Skeletal muscle tissue (tissue), 3 donors: ENCODE measurements at regions not wholly inside any gene's neighbourhood (a gene's known extent, or its start where the extent isn't known, plus 50 kb on each side); places are given as distances from the start of the nearest gene placed in this dataset.

Experiments
- H3K27ac ChIP-seq: one replicate; pipeline ENCODE4 v1.7.0; 2013; ENCODE audit warnings: mild to moderate bottlenecking, low read depth, low read length, inconsistent platforms
- H3K27me3 ChIP-seq, 3 donors: one replicate each; pipeline ENCODE4 v1.7.0; 2013; ENCODE audit warnings: low read length in 3 of 3; ENCODE audit not compliant: control insufficient read depth in 3 of 3, insufficient read depth in 3 of 3
- H3K36me3 ChIP-seq, 3 donors: one replicate each; pipeline ENCODE4 v1.7.0; 2013; ENCODE audit warnings: low read length in 3 of 3; ENCODE audit not compliant: control insufficient read depth in 3 of 3, insufficient read depth in 3 of 3
- H3K4me1 ChIP-seq, 3 donors: one replicate each; pipeline ENCODE4 v1.7.0; 2013; ENCODE audit warnings: low read length in 3 of 3, mild to moderate bottlenecking in 3 of 3; ENCODE audit not compliant: control insufficient read depth in 3 of 3, insufficient read depth in 3 of 3
- H3K4me3 ChIP-seq, 3 donors: one replicate each; pipeline ENCODE4 v1.7.0; 2013; ENCODE audit warnings: low read length in 3 of 3
- H3K9ac ChIP-seq, 3 donors: one replicate each; pipeline ENCODE4 v1.7.0; 2013; ENCODE audit warnings: low read length in 3 of 3, mild to moderate bottlenecking in 3 of 3, moderate library complexity in 2 of 3, low read depth in 1 of 3
- H3K9me3 ChIP-seq, 3 donors: one replicate each; pipeline ENCODE4 v1.7.0; 2013; ENCODE audit warnings: low read length in 3 of 3; ENCODE audit not compliant: control insufficient read depth in 3 of 3
- donor health status: Osteomylitis.

DNA sequence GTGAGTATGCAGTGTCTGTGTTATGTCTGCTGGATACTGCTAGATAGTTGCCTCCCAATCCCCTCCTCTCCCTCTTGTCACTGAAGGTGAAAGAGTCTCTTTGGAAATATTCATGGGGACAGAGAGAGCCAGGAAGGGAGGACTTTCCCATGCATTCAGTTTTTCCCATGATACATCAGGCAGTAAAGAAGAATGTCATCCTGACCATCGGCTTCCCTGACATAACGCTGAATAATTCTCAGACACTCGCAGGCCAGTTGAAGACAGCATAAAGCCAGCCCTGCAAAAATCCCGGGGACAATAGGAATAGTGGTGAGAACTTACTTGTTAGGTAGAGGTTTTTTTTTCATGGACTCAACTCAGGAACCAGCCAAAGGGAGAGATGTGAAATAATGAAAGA is 58.1 kb downstream of the KLF4 start:
- Histone ChIP-seq H3K27me3 (no peaks in the 10 kb centered on the region), H3K4me3 (no peak overlapping the region), H3K9ac (no peak overlapping the region), H3K4me1 (no peaks in the 10 kb centered on the region), H3K27ac (no peak overlapping the region), H3K36me3 (no peaks in the 10 kb centered on the region), H3K9me3 (no peaks in the 10 kb centered on the region)

DNA sequence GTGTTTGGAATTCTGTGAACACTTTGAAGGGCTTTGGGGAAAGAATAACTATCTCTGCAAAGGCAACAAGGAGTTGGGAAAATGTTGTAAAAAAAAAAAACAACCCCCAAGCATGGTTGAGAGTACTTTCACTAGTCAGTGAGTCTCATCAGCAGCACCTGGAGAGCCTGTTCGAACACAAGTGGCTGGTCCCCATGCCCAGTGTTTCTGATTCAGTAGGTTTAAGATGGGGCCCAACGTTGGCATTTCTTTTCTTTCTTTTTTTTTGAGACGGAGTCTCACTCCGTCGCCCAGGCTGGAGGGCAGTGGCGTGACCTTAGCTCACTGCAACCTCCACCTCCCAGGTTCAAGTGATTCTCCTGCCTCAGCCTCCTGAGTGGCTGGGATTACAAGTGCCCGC is 59.5 kb downstream of the KLF4 start:
- Histone ChIP-seq H3K4me1 (peaks cover 0 to 6% (median 1%) of the 10 kb centered on the region in 3 donors), H3K36me3 (no peaks in the 10 kb centered on the region), H3K9ac (no peak overlapping the region), H3K27me3 (no peaks in the 10 kb centered on the region), H3K4me3 (no peak overlapping the region), H3K9me3 (no peaks in the 10 kb centered on the region), H3K27ac (no peak overlapping the region)

DNA sequence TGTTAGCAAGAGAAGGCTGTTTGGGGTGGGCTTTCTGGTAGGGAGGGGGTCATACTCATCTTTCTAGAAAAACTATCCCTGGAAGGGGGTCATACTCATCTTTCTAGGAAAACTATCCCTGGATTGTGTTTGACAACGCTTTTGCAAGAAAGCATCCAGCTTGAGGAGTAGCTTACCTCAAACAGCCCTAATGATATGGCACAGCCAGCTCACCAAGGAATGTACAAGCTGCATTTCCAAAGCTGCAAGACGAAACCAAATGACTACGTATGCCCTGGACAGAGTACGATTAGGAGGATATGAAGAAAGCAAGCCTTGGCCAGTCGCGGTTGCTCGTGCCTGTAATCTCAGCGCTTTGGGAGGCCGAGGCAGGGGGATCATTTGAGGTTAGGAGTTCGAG is 63.4 kb downstream of the KLF4 start:
- Histone ChIP-seq H3K9ac (no peak overlapping the region), H3K9me3 (no peaks in the 10 kb centered on the region), H3K27me3 (no peaks in the 10 kb centered on the region), H3K27ac (no peak overlapping the region), H3K36me3 (no peaks in the 10 kb centered on the region), H3K4me3 (no peak overlapping the region), H3K4me1 (peaks cover 4 to 10% (median 6%) of the 10 kb centered on the region in 3 donors)

DNA sequence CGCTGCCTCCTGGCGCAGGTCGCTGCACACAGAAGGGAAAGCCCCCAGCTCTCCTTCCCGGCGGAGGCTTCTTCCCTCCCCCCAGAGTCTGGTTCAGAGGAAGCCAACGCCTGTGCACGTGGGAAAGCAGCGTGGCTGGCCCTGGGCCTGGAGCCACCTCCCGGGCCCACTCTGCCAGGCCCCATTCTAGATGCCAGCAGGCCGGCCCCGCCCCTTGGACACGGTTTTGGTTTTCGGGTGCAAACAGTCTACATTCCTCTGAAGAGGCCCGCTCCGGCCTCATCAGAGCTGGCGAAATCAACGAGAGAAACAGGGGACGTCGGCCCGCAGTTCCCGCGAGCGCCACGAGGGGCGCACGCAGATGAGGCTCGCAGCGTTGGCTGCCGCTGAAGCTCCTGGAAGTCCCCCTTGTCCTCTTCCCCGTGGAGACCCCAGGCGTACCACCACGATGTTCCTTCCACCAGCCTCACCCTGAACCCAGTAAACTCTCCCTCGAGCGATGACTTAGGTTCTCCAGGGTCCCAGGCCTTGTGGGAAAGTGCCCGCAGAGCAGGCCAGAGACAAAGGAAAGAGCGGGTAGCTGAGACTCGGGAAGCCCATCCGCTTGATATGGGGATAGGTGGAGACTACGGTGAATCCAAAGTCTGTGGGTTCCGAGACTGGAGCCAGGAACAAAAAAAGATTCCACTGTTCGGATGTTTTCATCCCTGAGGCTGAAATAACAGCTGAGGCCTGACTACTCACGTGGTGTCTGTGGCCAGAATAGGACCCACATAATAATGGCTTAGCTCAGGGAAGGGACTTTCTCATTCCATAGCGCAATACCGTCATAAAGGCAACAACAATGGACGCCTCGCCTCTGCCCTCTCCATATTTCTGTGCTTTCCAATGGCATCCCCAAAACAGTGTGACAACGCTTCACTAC is 64.2 kb downstream of the KLF4 start:
- H3K36me3 ChIP-seq: no peaks in the 10 kb centered on the region
- H3K27me3 ChIP-seq: no peaks in the 10 kb centered on the region
- H3K4me3 ChIP-seq: peak overlapping the region; percentile 49 to 54 (median 54)
- no peaks in the 10 kb centered on the region for H3K9me3 ChIP-seq
- no peak overlapping the region for H3K27ac ChIP-seq
- peak overlapping the region in 1 of 3 donors; percentile 57 for H3K9ac ChIP-seq
- H3K4me1 ChIP-seq: peaks cover 4 to 10% (median 6%) of the 10 kb centered on the region in 3 donors

DNA sequence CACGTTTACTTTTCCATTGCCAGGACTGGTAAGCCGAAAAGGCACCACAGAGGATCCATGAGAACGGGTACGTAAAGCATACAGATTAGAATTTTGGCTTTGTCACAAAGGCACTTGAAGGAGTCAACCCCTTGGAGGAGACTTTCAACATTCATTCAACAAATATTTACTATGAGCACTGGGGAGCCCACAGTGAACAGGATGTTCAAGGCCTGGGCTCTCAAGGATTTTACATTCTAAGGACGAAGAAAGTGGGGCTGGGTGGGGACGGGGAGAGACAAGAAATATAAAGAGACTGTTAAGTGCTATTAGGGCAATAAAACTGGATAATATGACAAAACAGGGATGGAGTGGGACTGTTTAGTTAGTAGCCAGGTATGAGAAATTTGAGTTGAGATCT is 66.0 kb downstream of the KLF4 start:
- no peaks in the 10 kb centered on the region for H3K9me3 ChIP-seq
- H3K27ac ChIP-seq: no peak overlapping the region
- H3K4me1 ChIP-seq: peaks cover 4 to 10% (median 6%) of the 10 kb centered on the region in 3 donors
- no peaks in the 10 kb centered on the region for H3K36me3 ChIP-seq
- H3K9ac ChIP-seq: no peak overlapping the region
- no peak overlapping the region for H3K4me3 ChIP-seq
- no peaks in the 10 kb centered on the region for H3K27me3 ChIP-seq

DNA sequence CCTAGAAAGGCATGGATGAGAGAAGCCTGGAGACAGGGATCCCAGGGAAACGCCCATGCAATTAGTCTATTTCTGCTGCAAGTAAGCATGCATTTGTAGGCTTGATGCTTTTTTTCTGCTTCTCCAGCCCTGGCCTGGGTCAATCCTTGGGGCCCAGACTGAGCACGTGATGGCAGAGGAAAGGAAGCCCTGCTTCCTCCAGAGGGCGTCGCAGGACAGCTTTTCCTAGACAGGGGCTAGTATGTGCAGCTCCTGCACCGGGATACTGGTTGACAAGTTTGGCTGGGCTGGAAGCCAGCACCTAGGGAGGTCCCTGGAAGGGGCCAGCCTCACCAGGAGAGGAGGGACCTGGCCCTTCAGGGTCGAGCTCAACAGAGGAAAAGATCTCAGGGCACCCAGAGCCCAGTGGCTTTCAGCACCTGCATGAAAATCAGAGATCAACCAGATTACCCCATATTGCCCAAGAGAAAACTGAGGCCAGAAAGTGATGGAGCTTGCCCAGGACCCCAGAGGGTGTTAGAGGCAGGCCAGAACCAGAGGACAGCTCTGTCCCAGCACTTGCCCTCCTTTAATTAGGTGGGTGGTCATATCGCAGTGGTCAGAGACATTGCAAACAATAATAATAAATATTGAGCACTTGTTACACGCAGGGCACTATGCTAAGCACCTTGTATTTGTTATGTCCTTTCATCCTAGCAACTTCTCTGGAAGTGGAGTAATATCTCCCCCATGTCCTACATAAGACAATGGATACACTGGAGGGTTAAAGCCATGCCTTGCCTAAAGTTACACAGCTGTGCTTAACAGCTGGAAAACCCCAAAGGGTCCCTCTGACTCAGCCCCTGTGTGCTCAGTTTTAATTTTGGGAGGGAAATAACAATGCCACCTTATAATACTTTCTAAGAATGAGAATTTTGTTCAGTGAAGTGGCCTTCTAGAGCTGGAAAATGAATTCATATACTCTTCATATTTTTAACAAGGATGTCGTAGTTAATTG is 67.1 kb downstream of the KLF4 start:
- H3K27me3 ChIP-seq: no peaks in the 10 kb centered on the region
- no peak overlapping the region for H3K4me3 ChIP-seq
- H3K9me3 ChIP-seq: no peaks in the 10 kb centered on the region
- H3K27ac ChIP-seq: no peak overlapping the region
- no peak overlapping the region for H3K9ac ChIP-seq
- H3K4me1 ChIP-seq: peaks cover 4 to 10% (median 6%) of the 10 kb centered on the region in 3 donors
- no peaks in the 10 kb centered on the region for H3K36me3 ChIP-seq

DNA sequence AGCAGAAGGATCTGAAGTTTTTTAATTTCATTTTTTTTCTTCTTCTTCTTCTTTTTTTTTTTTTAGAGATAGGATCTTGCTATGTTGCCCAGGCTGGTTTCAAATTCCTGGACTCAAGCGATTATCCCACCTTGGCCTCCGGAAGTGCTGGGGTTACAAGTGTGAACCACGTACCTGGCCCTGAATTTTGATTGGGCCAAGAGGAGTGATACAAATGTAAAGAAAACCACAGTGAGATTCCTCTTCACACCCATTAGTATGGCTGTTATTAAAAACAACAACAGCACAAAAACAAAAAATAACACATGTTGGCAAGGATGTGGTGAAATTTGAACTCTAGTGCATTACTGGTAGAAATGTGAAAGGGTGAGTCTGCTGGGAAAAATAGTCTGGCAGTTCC is 79.1 kb downstream of the KLF4 start:
- H3K36me3 ChIP-seq: no peaks in the 10 kb centered on the region
- H3K4me3 ChIP-seq: no peak overlapping the region
- H3K9me3 ChIP-seq: no peaks in the 10 kb centered on the region
- no peak overlapping the region for H3K9ac ChIP-seq
- no peak overlapping the region for H3K27ac ChIP-seq
- no peaks in the 10 kb centered on the region for H3K4me1 ChIP-seq
- peaks cover 0 to 3% (median 0%) of the 10 kb centered on the region in 3 donors for H3K27me3 ChIP-seq

DNA sequence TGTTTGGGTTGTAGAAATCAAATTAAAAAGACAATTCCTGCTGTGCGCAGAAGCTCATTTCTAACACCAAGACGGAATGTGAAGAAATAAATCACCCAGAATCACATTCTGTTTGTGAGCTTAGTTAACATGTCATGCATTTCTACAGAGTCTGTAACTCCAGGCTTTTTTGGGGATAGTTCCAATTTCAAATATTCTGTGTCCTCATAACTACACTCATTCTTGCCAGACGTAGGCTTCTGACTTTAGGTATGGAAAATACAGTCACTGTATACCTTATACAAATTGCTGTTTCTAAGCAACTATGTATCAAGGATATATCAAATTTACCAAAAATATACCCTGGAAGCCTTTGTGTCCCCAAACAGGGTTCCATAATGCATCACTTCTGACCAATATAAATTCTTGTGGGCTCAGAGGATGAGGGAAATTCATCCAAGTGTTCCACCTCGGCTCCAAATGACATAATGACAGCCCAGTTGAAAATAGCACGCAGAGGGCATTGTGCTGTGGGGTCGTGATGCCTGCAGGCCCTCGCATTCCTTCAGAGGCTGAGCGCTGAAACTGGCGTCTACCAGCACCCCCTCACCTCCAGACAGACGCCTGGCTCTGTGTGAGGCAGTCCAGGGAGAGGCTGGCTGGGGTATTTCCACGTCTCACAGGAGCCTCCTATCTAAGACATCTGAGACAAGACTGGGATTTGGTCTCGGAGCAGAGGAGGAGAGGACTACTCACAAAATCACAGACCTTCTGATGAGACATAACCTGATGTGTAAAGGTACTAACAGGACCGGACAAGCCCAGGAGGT is 79.8 kb downstream of the KLF4 start:
- no peak overlapping the region for H3K9ac ChIP-seq
- H3K4me1 ChIP-seq: no peaks in the 10 kb centered on the region
- H3K9me3 ChIP-seq: no peaks in the 10 kb centered on the region
- H3K36me3 ChIP-seq: no peaks in the 10 kb centered on the region
- no peak overlapping the region for H3K27ac ChIP-seq
- no peak overlapping the region for H3K4me3 ChIP-seq
- peaks cover 0 to 3% (median 0%) of the 10 kb centered on the region in 3 donors for H3K27me3 ChIP-seq

DNA sequence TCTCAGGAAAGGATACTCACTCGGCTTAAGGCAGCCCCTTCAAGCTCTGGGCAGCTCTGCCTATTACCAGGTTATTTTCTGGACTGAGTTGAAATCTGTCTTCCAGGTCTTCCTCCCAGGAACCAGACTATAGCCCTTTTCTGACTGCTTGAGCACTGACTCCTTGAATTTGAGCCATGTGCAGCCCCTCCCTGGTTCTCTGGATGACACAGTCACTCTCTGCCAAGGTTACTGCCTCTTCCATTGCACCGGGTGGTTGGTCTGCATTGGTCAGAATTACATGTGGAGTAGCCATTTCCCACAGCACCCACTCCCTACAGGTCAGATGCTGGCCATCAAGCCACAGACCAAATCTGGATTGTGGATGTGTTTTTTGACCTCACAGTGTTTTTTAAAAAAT is 81.9 kb downstream of the KLF4 start:
- no peak overlapping the region for H3K27ac ChIP-seq
- H3K9ac ChIP-seq: no peak overlapping the region
- H3K4me3 ChIP-seq: no peak overlapping the region
- H3K9me3 ChIP-seq: no peaks in the 10 kb centered on the region
- peaks cover 0 to 10% (median 4%) of the 10 kb centered on the region in 3 donors for H3K4me1 ChIP-seq
- H3K27me3 ChIP-seq: peaks cover 0 to 3% (median 0%) of the 10 kb centered on the region in 3 donors
- H3K36me3 ChIP-seq: no peaks in the 10 kb centered on the region
